ENCODE measurements at regions not wholly inside any gene's neighbourhood (a gene's known extent, or its start where the extent isn't known, plus 50 kb on each side); places are given as distances from the start of the nearest gene placed in this dataset.
A peak's percentile ranks its signal among the peaks of the same experiment; 100 is the strongest.

DNA sequence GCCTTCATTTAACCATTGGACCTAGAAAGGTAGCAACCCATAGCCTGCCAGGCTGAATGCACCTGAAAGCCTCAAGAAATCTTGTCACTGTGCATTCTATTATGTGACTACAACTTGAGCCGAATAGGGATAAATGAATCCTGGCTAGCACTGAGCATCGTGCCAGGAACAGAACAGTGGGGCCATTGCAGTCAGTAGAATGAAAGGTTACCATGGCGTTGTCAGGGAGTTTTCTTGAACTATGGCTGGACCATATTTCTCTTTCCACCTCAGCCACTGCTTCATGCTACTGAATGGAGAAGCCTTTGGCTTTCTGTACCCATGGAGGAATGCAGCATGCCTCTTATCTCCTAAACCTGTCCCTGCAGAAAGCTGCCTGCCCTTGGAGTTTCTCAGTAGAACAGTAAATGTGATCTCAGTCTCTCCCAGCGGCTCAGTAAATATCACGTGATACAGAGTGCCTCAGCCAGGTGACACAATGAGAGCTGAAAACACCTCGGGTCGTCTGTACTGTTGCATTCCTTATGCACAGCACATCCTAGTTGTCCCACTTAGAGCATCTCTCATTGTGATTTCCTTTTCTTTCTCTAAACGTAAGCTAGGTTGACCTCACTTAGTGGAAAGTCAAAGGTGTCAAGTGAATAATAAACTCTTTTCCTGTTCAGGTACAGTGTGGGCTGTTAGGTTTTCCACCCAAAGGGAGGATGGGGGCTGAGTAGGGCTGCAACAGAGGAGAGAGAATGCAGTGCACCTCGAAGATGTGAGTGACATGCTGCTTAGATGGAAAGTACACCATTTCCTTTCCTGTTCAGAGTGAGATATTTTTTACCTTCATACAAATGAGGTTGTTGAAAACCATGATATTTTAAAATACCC lies 115.3 kb downstream of the MACIR start (continued):
- no peak for TF ChIP-seq MAZ (IDR thresholded peaks at IDR 0.05; ENCODE audit: borderline replicate concordance, low read depth, low read length)

DNA sequence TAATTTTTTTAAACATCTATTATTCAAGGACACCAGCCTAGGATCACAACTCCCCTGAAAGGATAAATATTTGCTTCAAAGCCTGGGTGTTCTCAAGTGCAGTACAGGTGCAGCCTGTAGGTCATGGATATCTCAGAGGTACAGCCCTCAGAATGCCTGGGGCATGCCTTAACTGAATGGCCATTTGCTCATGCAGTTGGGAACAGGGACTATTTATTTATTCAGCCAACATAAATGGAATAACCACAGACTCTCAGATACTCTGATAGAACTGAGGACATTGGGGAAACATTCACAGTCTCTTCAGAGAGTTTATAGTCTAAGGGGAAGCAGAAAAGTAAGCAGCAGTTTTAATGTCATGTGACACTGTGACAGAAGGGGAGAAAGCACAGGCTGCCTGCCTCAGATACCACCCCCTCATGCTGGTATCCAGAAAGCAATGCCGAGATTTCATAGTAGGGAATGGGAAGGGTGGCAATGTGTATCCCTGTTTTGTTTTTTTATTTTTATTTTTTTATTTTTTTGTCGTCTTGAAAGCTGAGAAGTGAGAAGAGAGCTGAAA lies 112.6 kb downstream of the MACIR start:
- POLR2A ChIA-PET (ENCODE audit: unreplicated experiment), result no interaction called here
- H3K18ac ChIP-seq (ENCODE audit: low read depth, low read length), result no peak overlapping the region
- H3K9ac ChIP-seq (ENCODE audit: low read depth, low read length), result no peak overlapping the region
- no peak overlapping the region for H4K5ac ChIP-seq (ENCODE audit: low read depth, low read length)
- CTCF ChIA-PET, result no interaction called here
- H3K4ac ChIP-seq (ENCODE audit: low read depth, low read length), result no peak overlapping the region
- peak; percentile 33 for DNase-seq
- peak; percentile 65 for ATAC-seq (ENCODE audit: low read depth)
- H3K9me3 ChIP-seq (ENCODE audit: control insufficient read depth, insufficient read depth, low read length), result no peaks in the 10 kb centered on the region
- WGBS, 2 experiments (ENCODE audit: extremely low coverage in 2 of 2, insufficient read length in 1 of 2), result 80% methylated on average over 1 of the region's 2 CpGs; no CpG with 5 or more reads in 1 of the 2 experiments
- no peak overlapping the region for H3K27ac ChIP-seq (ENCODE audit: insufficient read depth, low read length)
- H4K20me1 ChIP-seq (ENCODE audit: insufficient read depth, low read length), result no peaks in the 10 kb centered on the region
- no peaks in the 10 kb centered on the region for H3K27me3 ChIP-seq (ENCODE audit: control insufficient read depth, insufficient read depth, low read length)
- no peak overlapping the region for H3K14ac ChIP-seq (replicated peaks; ENCODE audit: low read depth, low read length)
- no peak overlapping the region for H4K8ac ChIP-seq (ENCODE audit: low read depth in 2 of 2, low read length in 2 of 2)
- H4K91ac ChIP-seq (ENCODE audit: insufficient read depth, low read depth, low read length), result no peak overlapping the region
- no peak overlapping the region for H3K56ac ChIP-seq (ENCODE audit: extremely low read depth, insufficient read depth, low read length)
- H2BK5ac ChIP-seq (ENCODE audit: low read depth, low read length, poor library complexity, severe bottlenecking), result no peak overlapping the region
- H3K4me3 ChIP-seq (ENCODE audit: insufficient read depth, low read depth, low read length), result no peak overlapping the region
- intact Hi-C loops (cut with micrococcal nuclease) (no loop called here), in situ Hi-C loops (cut with MboI; ENCODE audit: low sequenced_read_pairs) (no loop called here), dilution Hi-C loops (cut with HindIII; ENCODE audit: low sequenced_read_pairs, unreplicated experiment) (no loop called here)
- no peak overlapping the region for H2BK20ac ChIP-seq (ENCODE audit: low read depth, low read length)
- no peak overlapping the region for H2AFZ ChIP-seq (replicated peaks; ENCODE audit: low read length, poor library complexity)
- H2BK15ac ChIP-seq (ENCODE audit: low read depth, low read length), result no peak overlapping the region
- H2BK120ac ChIP-seq (ENCODE audit: low read depth, low read length), result no peak overlapping the region
- H2AK9ac ChIP-seq (replicated peaks; ENCODE audit: low read depth, low read length, poor library complexity), result no peak overlapping the region
- no TSS peak for BruUV-seq (replicated peaks)
- H3K9me1 ChIP-seq (ENCODE audit: insufficient read depth, low read length), result no peaks in the 10 kb centered on the region; the same call in 1 of the 2 replicates
- no peak overlapping the region for H2AK5ac ChIP-seq (ENCODE audit: low read depth, low read length)
- H3K4me1 ChIP-seq (ENCODE audit: control insufficient read depth, insufficient read depth, low read length), result peaks cover 6% of the 10 kb centered on the region
- no peak for TF ChIP-seq FOS (IDR thresholded peaks at IDR 0.05; ENCODE audit: low read depth, low read length)
- TF ChIP-seq CHD1 (IDR thresholded peaks at IDR 0.05; ENCODE audit: low read depth, low read length), result no peak
- no peak for TF ChIP-seq NFE2L2 (IDR thresholded peaks at IDR 0.05; ENCODE audit: low read depth, low read length)
- H3K23ac ChIP-seq (ENCODE audit: low read depth, low read length), result no peak overlapping the region
- H3K4me2 ChIP-seq (ENCODE audit: low read depth, low read length), result no peak overlapping the region
- no peaks in the 10 kb centered on the region for H3K79me1 ChIP-seq (ENCODE audit: low read depth in 1 of 2, low read length in 2 of 2)
- no peaks in the 10 kb centered on the region for H3K36me3 ChIP-seq (ENCODE audit: control insufficient read depth, insufficient read depth, low read length)
